AG04450 (cell line): ENCODE measurements at regions not wholly inside any gene's neighbourhood (a gene's known extent, or its start where the extent isn't known, plus 50 kb on each side); places are given as distances from the start of the nearest gene placed in this dataset.

ENCODE experiments used
- CTCF ChIA-PET: fragments of 300-600, 350-600 bp; formaldehyde crosslinking; extraction: SDS; loops from one replicate; lab custom pipeline; 2022; ENCODE audit warnings: antibody characterized with exemption, inconsistent platforms; lab: Charles Lee
- POLR2A ChIA-PET: fragments of 350-600 bp; formaldehyde crosslinking; extraction: SDS; loops from one replicate; lab custom pipeline; 2021; ENCODE audit warnings: antibody characterized with exemption, inconsistent platforms; lab: Yijun Ruan, JAX
- DNase-seq: peaks from one replicate; pipeline ENCODE4 v3.0.0-alpha.2; 2011; ENCODE audit warnings: low read depth, low spot score
- H3K27ac ChIP-seq: one replicate; pipeline ENCODE4 v1.5.1; 2012; ENCODE audit warnings: low read depth, low read length, control low read depth
- H3K27me3 ChIP-seq: one replicate; pipeline ENCODE4 v1.6.0; 2012; ENCODE audit warnings: low read length; ENCODE audit not compliant: control insufficient read depth, insufficient read depth
- H3K4me3 ChIP-seq: 2 replicates; pipeline ENCODE4 v1.5.1; 2011; ENCODE audit warnings: mild to moderate bottlenecking, low read depth, low read length, control low read depth
- H3K9me3 ChIP-seq: 2 replicates; pipeline ENCODE4 v1.5.1; 2012; ENCODE audit warnings: low read length; ENCODE audit not compliant: control insufficient read depth, insufficient read depth
- CTCF ChIP-seq: IDR thresholded peaks from 2 replicates; pipeline ENCODE4 v1.5.1; 2011; ENCODE audit warnings: low read depth, low read length, control low read depth, inconsistent platforms

DNA sequence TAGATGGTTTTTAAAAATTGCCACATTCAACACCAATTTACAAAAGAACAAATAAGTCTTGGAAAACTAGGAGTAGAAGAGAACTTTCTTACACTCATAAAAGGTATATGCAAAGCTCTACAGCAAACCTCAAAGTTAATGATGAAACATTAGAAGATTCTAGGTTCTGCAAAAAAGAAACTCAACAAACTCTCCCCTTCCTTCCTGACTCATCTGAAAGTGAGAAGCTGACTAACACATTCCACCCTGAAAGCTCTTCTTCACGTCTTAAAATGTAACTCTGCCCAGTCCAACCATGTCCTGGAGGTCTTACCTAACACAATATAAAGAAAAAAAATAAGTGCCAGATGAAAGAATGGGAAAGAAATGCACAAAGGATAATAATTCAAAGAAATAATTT is 218.9 kb upstream of the ISX start:
- ChIA-PET CTCF (interaction anchor here (0.6 kb wide), 1 partner anchor 361 kb away, joined by 3 read pairs; no protein-coding TSS in a partner anchor), POLR2A (no interaction called here)
- no peak for TF ChIP-seq CTCF
- Histone ChIP-seq H3K4me3 (no peak overlapping the region), H3K27me3 (no peaks in the 10 kb centered on the region), H3K9me3 (peaks cover 22% of the 10 kb centered on the region), H3K27ac (no peak overlapping the region)
- DNase-seq = no peak

DNA sequence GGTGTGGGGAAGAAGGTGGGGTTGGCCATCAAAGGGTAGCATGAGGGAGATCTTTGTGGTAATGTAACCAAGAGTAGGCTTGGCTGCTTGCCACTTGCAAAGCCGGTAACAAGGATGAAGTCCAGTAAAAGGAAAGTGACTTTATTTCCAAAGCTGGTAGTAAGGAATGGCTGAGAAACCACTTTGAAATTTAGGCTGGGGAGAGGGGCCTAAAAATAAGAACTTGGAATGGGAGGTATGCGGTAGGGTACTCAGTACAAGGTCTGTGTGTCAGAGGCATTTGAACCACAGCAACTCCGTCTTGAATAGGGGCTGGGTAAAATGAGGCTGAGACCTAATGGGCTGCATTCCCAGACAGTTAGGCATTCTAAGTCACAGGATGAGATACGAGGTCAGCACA is 216.0 kb upstream of the ISX start:
- ChIA-PET POLR2A (no interaction called here), CTCF (no interaction called here)
- Histone ChIP-seq H3K4me3 (no peak overlapping the region), H3K27me3 (no peaks in the 10 kb centered on the region), H3K9me3 (peaks cover 12% of the 10 kb centered on the region), H3K27ac (no peak overlapping the region)
- TF ChIP-seq CTCF = no peak
- no peak for DNase-seq

DNA sequence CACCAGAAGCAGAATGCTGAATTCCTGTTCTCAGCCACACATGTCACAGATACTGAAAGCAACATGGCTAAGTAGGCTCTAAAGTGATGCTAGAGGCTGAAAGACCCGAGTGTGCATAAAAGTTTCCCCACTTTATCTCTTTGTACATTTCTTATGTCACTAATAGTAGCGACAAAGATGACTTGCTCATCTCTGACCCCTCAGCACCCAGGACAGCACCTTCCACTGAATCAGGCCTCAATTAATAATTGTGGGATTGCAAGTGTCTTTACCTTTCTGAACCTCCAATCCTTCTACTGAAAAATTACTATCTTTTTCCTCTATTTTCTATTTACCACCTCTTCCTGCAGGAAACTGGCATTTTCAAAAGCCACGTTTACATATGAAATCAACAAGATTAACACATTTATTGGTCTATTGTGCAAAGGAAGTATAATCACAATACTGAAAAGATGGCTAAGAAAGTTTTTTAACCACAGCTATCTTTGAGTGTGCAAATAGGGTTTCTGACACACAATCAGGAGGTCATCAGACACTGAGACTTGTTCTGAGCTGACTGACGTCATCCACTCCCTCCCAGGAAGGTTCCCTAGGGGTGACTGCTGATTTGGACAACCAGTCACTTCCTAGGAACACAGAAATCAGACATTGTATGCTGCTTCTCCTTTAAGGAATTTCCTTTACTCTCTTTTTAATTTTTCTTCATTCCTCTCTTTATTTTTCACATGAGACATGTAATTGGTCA is 213.9 kb upstream of the ISX start:
- POLR2A ChIA-PET = no interaction called here
- H3K27me3 ChIP-seq = no peaks in the 10 kb centered on the region
- H3K27ac ChIP-seq = no peak overlapping the region
- DNase-seq = no peak
- CTCF ChIA-PET = no interaction called here
- H3K9me3 ChIP-seq = peaks cover 25% of the 10 kb centered on the region
- H3K4me3 ChIP-seq = no peak overlapping the region
- no peak for TF ChIP-seq CTCF

GRCh38 chr22:34855471-34855870 is 210.5 kb upstream of the ISX start:
- peaks cover 23% of the 10 kb centered on the region for H3K9me3 ChIP-seq
- H3K4me3 ChIP-seq = no peak overlapping the region
- ChIA-PET POLR2A (no interaction called here), CTCF (no interaction called here)
- no peaks in the 10 kb centered on the region for H3K27me3 ChIP-seq
- H3K27ac ChIP-seq = no peak overlapping the region
- DNase-seq = no peak
- TF ChIP-seq CTCF = no peak

DNA sequence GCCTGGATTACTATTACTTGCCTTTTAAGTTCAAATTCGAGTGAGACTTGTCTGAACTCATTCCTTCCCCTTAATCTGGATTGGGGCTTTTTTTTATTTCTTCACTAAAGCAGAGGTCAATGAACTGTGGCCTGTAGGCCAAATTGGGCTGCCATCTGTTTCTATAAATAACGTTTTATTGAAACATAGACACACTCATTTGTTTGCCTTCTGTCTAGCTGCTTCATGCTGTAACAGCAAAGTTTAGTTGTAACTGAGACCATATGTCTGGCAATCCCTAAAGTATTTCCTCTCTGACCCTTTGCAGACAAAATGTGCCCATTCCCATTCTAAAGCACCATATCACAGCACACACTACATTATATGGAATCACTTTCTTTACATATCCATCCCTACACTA is 207.9 kb upstream of the ISX start:
- ChIA-PET CTCF (no interaction called here), POLR2A (no interaction called here)
- H3K27me3 ChIP-seq = no peaks in the 10 kb centered on the region
- DNase-seq = no peak
- no peak for TF ChIP-seq CTCF
- H3K9me3 ChIP-seq = peaks cover 34% of the 10 kb centered on the region
- H3K27ac ChIP-seq = no peak overlapping the region
- no peak overlapping the region for H3K4me3 ChIP-seq
